NCI-H774 (cell line): ENCODE measurements at regions not wholly inside any gene's neighbourhood (a gene's known extent, or its start where the extent isn't known, plus 50 kb on each side); places are given as distances from the start of the nearest gene placed in this dataset.
"Not testable (repeated sequence)": the region's sequence is repeated elsewhere in the genome, so short reads cannot be mapped to it uniquely, and the experiment has no call there.

Source experiments
- DNase-seq: peaks from one replicate; lab custom pipeline; 2025; lab: John Stamatoyannopoulos, UW

DNA sequence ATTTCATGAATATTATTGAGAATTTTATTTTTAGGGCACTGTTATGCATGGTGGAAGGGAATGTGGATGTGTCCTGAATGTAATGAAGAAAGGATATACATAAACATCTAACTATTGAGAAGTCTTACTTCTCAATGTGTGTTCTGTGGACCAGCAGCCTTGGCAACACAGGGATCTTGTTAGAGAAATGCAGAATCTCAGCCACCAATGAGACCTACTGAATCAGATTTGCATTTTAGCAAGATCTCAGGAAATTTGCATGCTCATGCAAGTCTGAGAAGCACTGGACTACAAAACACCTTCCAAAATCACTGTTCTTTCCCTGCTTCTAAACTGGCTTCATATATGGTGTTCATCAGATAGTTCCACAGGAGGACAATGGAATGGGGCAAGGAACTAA, 139.7 kb upstream of the WDFY3 start:
- no peak for DNase-seq

DNA sequence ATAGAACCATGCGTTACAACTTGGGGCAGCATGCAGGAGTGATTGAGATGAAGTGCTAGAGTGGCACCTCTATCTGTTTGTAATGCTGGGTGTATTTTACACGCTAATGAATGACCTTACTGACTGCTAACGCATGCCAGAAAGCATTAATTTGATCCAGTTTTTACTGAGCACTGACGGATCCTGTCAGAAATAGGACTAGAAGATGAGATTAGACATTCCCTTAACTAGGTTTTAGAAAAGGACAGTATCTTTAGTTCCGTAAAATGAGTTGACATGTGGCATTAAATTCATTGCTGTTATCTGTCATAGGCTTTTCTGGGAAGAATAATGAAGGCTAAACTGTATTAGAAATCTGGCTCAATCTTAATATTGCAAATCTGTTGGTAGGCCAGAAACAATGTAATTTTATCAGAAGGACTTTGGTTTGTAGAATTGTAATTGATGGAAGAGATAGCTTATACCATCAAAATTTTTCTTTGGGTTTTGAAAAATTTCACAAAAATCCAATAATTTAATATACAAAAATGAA, 140.4 kb upstream of the WDFY3 start:
- DNase-seq, result no peak

DNA sequence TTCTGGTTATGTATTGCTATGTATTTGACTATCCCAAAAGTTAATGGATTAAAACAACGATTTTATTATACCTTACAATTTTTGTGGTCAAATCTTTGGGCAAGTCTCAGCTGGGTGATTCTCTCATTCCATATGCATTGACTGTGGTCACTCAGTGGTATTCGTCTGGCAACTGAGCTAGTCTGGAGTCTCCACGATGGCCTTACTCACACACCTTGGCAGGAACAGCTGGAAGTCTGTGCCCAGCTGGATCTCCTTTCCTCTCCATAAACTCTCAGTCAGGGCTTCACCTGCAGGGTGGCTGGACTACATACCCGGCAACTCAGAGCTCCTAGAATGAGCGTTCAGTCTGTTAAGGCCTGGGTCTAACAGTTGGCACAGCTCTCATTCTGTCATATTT, 141.1 kb upstream of the WDFY3 start:
- no peak for DNase-seq

DNA sequence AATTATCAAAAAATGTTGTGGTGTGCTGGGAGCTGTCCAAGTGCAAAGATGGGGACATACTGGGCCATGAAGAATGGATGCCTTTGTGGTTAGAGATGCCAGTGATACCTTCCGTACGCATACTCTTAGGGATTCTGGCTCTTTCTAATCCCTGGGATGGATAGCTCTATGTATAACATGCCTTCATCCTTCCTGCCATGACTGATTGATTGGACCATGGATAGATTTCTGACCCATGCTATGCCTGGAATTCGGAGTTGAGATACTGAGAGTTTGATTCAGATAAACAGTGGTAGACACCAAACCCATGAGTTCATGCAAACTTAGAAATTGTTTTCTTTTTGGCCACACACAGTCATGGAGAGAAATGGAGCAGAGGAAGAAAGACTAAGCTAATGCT, 147.2 kb upstream of the WDFY3 start:
- DNase-seq, result no peak

DNA sequence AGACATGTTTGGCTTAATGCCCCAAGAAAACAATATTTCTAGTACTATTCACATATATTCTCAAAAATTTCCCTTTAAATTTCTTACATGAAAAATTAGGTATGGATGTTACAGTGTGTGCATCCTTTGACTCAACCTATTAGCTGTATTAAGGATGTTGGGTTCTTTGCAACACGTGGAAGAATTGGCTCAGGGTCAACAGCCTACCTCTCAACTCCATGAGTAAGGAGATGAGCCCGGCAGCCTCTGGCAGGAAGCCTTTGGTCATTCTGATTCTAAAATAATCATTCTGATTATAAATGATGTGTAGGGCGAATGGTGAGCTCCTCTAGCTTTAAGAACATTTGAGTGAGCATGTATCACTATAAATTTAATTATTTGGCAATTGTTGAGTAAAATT, 148.0 kb upstream of the WDFY3 start:
- DNase-seq, result no peak

DNA sequence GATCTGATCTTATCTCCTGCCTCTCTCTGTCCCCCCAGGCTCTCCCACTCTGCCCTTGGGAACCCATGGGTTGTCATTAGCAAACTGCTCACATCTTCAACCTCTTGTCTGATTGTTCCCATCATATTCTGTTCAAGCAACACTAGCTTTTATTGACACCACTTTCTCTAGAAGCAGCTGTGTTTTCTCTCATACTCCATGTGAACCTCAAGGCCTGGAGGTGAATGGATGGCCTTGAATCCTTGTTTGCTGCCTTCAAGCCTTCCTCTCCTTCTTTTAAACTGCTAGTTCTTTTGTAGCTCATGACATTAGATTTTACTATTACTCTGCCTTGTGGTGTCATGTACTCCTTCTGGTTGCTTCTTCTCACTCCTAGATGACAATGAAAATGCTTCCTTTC, 149.5 kb upstream of the WDFY3 start:
- no peak for DNase-seq

DNA sequence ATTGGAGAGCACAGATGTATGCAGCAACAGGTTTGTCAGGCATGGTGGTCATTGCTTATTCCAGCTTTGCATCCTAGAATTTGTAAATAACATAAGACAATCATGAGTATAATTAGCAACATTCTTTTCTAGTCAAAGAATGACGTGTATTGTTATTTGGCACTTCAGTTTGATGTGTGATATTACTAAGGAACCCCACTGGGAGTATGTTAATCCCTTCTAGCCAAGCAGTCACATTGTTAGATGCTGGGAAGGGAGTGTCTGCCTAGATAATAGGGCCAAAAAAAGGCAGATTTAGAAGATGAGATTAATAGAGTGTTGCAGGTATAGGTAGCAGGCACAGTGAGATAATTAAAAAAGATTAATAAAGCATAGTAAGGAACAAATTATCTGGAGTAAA, 159.2 kb upstream of the WDFY3 start:
- no peak for DNase-seq

DNA sequence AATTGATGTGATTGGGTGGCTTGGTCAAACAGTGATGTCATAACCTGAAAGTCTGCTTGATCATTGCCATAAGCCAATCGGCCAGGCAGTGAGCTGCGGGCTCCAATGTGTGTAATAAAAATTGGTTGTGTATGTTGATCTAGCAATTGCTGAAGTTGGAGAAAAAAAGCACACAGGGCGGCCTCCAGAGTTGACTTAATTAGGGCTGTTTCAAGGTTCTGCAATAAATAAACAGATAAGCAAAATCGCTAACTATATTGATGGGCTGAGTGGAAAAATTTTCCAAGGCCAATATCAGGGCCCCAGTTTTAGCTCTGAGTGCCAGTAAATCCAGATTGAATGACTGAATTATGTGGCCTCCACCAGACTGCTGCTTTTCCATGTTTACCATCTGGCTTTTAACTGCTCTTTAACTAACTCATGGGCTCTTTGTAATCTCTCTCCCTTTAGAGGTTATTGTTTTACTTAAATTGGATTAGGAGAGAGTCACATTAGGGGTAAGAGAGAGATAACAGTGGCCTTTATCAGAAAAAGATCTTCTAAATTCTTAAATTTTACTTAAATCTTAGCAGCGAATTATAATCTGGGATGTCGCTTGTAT, 160.6 kb upstream of the WDFY3 start:
- DNase-seq, result no peak

DNA sequence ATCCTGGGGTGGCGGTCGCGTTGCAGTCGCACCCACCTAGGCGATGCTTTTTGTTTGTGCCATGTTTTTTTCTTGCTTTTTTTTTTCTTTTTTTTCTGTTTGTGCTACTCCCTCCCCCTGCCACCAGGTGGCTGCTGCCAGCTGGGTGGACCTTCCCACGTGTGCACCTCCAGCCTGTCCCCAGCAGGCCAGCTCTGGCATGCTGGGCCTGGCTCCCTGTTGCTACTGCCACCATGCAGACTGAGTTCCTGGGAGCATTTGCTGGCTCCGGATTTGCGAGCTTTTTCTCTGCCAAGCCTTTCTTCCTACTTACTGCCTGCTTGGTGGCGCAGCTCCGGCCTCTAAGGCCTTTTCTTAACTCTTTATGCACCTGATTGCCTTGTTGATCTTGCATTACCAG, 161.2 kb upstream of the WDFY3 start:
- DNase-seq, result no peak

DNA sequence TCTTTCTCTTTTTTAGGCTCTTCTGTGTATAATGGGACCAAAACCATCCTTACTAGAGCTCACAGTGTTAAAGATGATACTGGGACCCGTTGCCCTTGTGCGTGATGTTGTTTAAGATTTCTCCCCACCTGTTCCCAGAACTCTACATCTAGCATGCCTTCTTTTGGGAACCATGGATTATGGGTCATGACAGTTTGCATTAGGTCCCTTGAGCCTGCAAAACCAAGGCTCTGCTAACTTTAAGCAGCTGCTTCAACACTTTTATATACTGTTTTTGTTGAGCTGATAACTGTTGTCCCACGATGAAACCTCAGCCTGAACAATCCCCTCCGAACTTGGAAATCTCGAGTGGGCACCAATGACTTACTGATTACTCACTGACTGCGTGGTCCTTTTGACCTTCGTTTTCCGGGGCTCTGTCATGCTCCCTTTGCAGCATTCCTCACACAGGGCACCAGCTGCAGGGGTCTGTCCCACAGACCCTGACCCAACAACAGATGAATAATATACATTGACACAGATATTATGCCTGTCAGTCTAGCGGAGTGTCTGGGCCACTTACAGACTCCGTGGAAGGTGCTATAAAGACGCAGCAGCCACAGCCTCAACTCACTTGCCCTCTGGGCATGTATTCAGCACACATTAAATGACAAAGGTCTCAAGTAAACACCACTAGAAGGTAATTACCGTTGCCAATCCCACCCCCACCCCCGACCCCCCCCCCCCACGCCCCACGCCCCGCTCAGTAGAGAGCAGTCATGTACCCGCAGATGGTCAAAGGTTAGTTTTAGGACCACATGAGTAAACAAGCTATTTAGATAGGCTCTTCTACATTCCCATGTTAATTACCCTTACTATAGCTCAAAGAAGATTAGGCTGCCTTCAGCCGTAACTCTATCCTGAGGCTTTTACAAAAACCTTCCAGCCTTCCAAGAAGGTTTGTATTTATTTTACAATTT, 162.0 kb upstream of the WDFY3 start:
- DNase-seq, result no peak

DNA sequence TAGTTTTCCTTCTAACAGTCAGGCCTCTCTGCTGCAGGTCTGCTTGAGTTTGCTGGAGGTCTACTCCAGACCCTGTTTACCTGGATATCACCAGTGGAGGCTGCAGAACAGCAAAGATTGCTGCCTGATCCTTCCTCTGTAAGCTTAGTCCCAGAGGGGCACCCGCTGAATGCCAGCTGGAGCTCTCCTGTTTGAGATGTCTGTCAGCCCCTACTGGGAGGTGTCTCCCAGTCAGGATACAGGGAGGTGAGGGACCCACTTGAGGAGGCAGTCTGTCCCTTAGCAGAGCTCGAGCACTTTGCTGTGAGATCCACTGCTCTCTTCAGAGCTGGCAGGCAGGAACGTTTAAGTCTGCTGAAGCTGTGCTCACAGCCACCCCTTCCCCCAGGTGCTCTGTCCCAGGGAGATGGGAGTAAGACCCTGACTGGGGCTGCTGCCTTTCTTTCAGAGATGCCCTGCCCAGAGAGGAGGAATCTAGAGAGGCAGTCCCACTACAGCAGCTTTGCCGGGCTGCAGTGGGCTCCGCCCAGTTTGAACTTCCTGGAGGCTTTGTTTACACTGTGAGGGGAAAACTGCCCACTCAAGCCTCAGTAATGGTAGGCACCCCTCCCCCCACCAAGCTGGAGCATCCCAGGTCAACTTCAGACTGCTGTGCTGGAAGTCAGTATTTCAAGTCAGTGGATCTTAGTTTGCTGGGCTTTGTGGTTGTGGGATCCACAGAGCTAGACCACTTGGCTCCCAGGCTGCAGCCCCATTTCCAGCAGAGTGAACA, 163.1 kb upstream of the WDFY3 start:
- not testable (repeated sequence) for DNase-seq

DNA sequence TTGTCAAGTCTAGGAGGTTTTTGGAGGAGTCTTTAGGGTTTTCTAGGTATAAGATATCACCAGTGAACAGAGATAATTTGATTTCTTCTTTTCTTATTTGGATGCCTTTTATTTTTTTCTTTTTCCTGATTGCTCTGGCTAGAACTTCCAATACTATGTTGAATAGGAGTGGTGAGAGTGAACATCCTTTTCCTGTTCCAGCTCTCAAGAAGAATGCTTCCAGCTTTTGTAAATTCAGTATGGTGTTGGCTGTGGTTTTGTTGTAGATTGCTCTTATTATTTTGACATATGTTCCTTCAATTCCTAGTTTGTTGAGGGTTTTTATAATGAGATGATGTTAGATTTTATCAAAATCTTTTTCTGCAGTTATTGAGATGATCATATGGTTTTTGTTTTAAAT, 165.6 kb upstream of the WDFY3 start:
- DNase-seq, result no peak

DNA sequence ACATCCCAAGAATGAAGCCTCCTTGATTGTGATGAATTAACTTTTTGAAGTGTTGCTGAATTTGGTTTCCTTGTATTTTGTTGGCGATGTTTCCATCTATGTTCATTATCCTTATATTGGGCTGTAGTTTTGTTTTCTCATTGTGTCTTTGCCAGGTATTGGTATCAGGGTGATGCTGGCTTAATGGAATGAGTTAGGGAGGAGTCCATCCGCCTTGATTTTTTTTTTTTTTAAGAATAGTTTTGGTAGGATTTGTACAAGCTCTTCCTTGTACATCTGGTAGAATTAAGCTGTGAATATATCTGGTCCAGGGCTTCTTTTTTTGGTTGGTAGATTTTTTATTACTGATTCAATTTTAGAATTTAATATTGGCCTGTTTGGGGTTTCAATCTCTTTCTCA, 166.1 kb upstream of the WDFY3 start:
- DNase-seq, result no peak

DNA sequence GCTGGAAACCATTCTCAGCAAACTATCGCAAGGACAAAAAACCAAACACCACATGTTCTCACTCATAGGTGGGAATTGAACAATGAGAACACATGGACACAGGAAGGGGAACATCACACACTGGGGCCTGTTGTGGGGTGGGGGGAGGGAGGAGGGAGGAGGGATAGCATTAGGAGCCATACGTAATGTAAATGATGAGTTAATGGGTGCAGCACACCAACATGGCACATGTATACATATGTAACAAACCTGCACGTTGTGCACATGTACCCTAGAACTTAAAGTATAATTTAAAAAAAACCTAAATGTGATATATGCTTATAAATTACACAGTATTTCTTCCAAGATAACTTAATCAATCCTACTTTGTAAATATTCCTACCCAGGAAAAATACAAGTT, 173.3 kb upstream of the WDFY3 start:
- DNase-seq, result not testable (repeated sequence)

DNA sequence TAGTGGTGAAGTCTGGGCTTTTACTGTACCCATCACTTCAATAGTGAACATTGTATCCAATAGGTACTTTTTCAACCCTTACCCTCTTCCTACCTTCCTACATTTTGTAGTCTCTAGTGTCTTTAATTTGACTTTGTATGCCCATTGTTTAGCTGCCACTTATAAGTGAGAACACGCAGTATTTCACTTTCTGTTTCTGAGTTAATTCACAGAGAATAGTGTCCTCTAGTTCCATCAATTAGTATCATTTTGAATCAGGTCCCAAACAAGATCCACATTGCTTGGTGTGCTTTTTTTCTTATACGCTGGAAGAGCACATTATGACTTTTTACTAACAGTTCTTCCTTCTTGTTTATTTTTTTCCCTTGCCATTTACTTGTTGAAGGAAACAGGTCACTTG, 176.0 kb upstream of the WDFY3 start:
- DNase-seq, result no peak

DNA sequence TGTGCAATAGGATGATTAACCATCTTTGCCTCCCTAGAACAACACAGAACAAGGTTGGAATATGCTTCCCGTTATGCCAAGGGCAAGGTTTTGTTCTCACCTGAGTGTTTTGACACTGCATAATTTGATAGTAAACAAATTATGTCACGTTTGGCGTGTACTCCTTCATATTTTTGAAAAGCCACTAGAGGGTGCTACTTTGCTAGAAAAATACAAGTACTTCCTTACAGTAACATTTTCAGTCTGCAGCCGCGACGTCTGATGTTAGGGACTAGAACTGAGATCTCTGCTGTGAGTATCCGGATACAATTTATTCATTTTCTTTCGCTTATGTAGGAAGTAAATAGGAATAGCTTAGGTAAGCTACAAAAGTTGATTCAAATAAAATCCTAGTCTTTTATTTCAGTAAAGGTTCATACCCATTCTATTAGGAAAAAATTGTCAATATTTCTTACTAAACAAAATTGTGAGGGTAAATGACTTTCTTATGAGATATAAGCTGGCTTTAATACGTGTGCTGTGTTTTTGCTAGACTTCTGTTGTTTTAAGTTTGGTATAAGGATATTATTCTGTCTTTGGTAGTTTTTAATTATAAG, 181.1 kb upstream of the WDFY3 start:
- peak; percentile 64 for DNase-seq

DNA sequence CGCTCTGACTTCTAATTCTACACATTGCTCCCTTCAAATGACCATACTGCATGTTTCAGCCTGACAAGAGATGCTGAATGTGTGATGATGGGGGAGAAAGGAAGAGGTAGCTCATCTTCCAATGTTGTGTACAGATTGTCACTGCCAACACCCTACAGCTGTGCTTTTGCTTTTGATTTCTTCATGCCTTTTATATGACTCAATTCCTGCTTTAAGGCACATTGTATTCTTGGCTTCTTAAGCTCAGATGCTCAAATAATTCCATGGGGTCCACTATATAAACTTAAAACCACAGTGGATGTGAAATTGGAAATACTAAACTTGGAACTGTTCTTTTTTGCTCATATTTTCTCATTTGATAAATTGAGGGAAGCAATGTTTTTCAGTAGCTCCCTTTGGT, 183.2 kb upstream of the WDFY3 start:
- DNase-seq, result no peak

DNA sequence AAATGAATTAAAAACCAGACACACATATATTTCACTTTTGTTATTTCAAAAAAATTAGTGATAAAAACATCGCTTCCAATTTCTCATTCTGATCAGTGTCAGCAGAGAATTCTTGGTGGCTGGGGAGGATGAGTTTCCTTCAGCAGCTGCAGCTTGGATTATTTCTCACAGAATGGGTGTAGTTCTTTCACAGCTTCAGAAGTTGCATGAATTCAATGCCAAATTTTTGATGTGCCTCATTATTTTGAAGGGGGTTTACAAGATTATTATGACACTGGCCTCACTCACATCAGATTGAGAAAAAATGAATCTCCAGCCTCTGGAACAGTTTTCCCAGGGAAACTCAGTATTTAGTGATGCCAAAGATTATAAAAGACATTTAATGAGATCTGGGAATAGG, 184.9 kb upstream of the WDFY3 start:
- DNase-seq, result no peak

DNA sequence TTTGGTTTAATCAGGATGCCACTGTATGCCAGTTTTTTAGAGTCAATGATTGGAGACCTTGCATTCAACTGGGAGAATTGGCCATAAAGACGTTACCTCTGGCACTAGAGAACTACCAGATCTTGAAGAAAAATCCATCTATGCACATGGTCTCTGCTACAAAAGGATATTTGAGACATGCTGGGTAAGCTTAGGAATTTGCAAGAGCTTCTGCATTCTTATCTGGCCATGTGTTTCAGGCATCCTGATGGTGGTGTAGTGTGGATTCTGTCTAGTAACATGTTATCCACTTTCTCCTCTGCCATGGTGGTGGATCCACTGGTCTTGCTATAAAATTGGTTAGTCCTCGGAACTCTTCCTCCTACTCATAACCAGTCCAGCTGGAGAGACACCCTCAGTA, 185.3 kb upstream of the WDFY3 start:
- DNase-seq, result no peak

DNA sequence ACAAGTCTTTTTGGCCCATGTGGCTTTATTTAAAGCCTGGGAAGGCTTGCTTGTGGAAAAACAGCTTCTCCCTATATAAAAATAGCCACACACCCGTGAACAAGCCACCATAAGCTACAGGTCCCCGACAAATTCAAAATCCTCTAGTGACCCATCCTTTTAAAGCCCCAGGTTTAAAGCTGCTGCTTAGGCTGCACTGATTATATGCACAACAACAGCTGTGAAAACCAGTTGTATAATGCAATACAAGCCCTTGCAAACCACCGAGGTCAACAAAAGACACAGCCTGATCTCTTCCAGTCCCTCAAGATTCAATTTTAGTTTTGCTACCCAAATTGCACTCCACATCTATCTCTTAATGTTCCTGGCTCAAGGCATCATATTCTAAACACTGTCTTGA, 186.0 kb upstream of the WDFY3 start:
- DNase-seq, result no peak

DNA sequence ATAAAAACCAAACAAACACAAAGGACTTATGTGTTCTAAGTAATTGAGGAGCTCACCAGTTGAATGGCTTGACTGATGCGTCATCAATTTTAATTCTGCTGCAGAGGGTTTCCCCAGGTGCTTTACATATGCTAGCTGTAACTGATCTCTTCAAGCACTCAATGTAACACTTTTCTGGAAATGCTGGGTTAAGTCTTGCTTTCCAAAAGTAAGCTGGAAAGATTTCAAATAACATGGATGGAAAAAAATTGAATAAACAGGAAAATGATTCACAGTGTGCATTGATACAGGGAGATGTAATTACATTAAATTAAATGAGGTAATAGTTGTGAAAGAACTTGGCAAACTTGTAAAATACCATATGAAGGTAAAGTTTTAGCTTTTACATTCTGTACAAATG, 186.7 kb upstream of the WDFY3 start:
- DNase-seq, result no peak

DNA sequence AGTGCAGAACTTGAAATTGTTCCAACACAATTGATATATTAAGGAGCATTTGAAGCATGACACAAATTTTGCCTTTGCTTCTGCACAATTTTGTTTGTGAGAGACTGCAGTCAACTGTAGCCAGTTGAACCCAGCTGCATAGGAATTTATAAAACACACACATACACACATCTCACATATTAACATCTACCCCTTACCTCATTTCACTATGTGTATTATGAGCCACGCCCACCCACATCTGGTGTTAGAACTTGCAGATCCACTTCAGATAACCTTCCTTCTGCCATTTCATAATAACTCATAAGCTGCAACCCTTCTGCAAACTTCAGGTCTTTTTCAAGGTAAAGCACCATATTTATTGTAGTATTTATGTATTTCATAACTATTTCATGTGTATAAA, 188.1 kb upstream of the WDFY3 start:
- no peak for DNase-seq
